GM19025 (cell line): ENCODE measurements at regions not wholly inside any gene's neighbourhood (a gene's known extent, or its start where the extent isn't known, plus 50 kb on each side); places are given as distances from the start of the nearest gene placed in this dataset.
"Not testable (repeated sequence)": the region's sequence is repeated elsewhere in the genome, so short reads cannot be mapped to it uniquely, and the experiment has no call there.

Experiments used
- ATAC-seq: cut with Tn5 transposase; IDR thresholded peaks from one replicate; pipeline ENCODE4 v1.9.1; 2021; ENCODE audit warnings: mild to moderate bottlenecking, low read depth, moderate library complexity; ENCODE audit not compliant: unreplicated experiment

DNA sequence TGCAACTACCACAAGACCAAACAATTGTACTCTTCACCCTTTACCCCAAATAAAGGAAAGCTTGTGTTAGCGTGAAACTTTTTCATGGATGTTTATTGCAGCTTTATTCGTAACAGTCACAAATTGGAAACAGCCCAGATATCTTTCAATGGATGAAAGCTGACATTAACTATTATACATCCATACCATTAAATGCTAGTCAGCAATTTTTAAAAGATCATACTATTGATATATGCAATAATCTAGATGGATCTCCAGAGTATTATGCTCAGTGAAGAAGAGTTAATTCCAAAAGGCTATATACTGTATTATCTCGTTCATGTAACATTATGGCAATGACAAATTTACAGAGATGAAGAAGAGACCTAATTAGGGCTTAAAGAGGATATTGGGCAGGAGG is 1491.2 kb upstream of the CDH8 start:
- no peak for ATAC-seq

DNA sequence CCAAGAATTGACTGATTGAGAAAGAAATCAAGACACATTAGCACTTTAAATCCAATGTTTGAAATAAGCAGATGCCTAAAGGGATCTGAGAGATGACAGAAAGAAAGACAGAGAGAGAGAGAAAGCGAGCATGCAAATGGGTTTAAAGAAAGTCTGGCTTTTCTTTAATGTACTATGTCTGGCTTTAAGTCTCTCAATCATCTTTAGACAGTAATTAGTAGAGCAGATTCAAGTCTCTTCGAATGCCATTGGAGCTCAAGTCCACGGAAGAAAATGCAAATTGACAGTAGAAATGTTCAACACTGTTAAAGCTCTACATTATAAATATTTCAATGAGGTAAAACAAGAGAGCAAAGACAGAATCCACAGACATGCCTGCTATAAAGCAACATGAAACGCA is 1480.2 kb upstream of the CDH8 start:
- ATAC-seq = no peak

DNA sequence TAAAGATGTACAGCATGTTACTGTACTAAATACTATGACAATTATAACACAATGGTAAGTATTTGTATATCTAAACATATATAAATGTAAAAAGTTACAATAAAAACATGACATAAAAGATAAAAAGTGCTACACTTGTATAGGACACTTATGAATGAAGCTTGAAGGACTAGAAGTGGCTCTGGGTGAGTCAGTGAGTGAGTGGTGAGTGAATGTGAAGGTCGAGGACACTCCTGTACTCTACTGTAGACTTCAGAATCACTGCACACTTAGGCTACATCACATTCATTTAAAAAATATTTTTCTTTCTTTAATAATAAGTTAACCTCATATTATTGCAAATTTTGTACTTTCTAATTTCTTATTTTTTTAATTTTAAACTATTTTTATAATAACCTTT is 1476.7 kb upstream of the CDH8 start:
- ATAC-seq = no peak

DNA sequence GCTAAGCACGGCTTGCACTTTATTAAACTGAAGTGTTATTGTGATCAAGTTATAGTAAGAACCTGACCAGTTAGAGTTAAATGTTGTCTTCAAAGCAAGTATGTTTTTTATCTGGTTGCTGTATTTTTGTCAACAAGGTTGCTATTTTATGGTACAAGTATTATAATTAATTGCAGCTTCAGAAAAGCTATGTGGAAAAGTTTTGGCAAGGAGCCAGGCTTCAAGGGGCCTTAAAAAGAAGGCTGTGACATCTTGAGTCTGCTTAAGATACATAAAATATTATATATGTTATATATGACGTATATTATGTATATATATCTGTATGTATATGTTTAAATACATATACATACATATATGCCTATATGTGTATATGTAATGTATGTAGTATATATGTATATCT is 1461.2 kb upstream of the CDH8 start:
- ATAC-seq = no peak

DNA sequence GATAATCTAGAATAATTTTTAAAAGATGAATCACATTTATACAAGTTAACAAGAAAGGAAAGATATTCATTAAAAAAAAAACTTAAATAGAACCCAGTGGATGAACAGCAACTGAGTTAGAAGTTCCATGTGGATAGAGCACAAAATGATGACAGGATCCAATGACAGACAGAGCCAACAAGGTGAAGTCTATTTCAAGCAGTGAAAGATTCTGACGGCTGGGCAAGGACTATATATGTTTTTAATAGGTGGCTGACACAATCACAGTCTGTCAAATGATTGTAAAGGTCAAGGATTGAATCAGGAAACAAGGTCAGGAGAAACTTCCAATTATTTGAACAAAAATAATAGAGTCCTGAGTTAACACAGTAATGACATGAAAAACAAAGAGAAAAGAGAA is 1460.0 kb upstream of the CDH8 start:
- ATAC-seq = no peak

DNA sequence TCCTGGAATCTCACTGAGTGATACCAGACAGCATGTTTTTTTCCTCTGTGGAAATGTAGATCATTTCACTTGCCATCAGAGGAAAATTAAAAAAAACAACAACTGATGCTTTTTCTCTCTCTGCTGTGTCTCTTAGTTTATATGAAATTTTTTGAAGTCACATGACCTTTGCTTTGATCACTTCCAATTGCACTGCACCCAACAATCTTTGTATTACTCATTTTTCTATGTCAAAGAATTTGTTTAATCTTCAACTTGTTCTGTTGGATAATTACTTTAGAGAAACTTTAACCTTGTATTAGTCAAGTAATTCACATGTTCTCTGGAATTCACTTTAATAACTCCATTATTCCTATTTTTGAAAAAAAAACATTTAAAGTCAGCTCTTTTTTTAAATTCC is 1452.7 kb upstream of the CDH8 start:
- no peak for ATAC-seq

DNA sequence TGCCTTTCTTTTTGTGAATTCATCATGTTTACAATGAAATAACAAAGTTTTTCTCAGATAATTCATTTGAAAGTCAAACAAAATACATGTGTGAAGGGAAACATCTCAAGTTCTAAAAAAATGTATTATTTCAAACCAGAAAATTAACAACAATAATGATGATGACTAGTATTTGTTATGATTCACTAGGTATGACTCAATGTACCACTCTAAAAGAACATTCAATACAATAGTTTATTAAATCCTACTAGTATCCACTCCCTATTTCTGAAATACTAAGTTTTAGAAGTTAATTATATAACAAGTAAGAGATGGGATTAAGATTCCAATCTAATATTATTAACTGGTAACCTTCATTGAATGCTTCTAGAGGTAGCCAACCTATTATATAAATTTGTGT is 1444.8 kb upstream of the CDH8 start:
- ATAC-seq = no peak

DNA sequence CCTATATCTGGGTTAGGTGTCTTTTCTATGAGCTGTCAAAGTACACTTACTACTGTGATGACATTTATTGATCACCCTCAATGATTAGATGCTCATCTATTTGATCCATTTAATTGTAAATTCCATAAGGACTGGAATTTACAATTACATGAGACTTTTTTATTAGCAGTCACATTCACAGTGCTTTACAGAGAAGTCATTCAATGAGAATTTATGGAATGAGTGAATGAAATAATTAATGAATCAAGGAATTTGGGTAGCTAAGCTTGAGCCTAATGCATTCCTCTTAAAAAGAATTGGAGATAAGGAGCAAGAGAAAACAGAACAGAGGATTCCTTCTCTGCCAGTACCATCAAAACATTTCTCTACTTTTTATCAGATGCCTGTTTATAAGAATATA is 1437.5 kb upstream of the CDH8 start:
- ATAC-seq = no peak

DNA sequence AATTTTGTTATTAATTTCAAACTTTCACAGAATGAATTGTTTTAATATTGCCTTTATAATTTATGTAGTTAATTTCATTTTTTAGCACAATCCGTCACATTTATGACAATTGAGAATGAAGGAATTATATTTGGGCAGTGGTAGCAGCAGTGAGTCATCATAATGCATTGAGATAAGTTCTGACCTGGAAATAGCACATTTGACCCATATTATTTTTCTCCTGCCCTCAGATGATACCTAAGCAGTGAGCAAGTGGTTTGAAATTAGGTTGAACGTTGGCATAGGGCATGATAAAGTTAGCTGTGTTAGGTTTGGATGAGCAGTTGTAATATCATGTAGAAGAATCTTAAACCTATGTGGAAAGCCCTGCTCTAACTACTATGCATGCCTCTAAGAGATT is 1431.3 kb upstream of the CDH8 start:
- ATAC-seq = no peak

DNA sequence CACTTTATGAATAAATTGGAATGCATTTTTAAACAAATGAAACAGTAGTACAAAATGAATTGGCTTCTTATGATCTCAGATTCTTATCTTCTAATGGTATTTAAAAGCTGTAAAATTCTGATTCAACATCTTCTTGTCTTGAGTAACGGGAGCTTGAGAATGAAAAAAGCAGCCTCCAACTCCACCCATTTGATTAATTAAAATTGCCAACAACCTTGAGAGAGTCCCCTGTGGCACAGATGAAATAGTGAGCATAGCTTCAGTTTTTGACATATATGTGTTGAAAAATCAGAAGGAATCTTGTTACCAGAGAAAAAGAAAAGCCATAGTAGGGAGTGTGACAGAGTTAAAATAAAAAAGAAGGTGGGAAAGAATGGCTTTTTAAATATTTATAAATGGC is 1426.1 kb upstream of the CDH8 start:
- ATAC-seq = no peak

DNA sequence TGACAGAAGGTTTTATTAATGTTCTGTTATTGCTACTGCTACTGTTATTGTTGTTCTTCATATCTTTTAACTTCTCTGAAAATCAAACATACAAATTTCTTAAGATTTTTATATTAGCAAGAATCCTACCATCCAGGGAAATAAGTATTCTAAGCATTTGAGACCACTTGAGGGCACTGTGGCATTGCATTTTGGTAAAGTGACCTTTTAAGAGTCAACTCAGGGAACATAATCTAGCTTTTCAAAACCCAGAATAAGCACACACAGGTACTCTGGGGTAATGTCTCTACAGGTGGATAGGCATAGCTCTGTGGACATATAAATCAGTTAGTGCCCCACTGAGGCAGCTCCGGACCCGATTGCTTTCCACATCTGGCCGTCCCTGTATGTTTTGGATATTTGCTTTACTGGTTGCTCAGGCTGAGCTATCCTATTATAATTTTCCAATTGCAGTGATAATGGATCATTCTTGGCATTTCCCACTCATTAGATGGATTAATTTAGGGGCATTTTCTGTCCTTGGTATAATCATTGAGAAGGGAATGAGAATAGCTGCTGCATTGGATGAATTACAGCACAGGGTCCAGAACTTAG is 1425.1 kb upstream of the CDH8 start:
- ATAC-seq = no peak

DNA sequence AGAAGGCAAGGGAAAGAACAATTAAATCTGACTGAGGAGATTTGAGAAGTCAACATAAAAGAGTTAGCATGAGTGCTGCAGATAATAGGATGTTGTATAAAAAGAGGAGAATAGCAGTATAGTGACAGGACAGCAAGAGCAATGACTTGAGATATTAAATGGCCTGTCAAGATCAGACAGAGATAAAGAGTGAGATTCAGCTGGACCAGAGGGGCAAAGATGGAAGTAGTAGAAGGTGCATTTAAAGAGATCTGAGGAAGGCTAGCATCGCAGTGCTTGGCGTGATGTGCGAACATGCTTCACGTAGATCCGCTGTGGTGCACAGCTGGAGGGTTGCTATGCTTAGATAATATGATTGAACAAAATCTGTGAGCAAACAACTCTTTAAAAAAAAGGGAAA is 1422.6 kb upstream of the CDH8 start:
- no peak for ATAC-seq

DNA sequence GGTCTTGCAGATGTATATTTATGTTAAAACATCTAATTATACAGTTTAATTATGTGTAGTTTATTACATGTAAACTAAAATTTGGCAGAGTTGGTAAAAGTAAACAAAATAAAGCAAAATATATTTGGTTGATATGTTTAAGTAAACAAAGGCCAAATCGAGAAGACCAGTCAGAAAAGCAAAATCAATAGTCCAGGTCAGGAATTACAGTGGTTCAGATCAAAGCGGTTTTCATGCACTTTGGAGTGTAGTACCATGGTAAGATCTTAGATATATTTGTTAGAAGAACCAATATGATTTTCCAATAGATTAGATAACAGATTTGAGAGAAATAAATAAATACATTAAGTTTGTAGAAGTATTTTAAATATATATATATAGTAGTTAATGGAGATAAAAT is 1421.6 kb upstream of the CDH8 start:
- ATAC-seq = no peak

DNA sequence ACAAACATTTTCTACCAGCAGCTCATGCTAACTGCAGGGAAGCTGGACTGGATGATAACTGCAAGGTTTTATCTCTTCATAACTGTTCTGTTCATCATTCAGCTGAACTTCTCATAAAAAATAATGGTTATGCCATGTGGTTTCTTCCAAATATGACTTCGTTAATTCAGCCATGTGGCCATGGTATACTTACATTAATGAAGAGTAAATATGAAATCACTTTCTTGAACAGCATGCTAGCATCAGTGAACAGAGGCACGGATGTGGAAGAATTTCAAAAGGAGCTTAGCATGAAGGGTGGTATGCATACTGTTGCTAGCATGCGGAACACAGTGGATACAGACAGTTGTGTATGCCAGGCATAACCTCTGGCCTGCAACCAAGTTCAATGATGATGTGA is 1417.0 kb upstream of the CDH8 start:
- ATAC-seq = no peak

DNA sequence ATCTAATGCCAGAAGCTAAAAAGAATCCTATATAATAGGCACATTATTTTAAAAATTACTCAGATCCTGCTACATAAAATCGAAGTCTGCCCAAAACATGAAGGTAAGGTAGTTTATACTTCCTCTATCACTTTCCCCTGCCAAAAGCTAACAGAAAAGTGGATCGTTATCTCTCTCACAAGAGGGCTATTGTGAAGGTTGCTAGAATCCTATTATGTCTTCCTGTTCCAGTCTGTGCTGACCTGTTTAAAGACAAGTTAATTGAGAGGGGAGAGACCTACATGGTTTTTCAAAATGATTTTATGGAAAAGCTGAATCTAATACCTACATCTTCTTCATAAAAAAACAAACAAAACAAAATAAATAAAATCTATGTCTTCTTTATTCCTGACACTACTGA is 1410.9 kb upstream of the CDH8 start:
- ATAC-seq = no peak

DNA sequence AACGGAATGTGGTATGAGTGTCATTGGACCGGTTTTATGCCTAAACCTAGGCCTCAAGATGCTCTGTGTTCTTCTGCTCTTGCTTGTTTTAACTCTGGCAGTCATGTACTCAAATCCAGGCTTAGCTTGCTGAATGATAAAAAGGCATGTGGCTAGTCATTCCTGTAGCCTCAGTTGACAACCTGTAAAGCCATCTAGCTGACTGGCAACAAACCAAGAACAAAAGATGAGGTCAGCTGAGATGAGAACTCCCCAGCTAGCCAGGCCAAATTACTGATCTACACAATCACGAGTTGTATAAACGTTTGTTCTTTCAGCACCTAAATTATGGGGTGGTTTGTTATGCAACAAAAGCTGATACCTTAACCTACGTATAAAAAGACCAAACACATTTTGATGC is 1406.0 kb upstream of the CDH8 start:
- ATAC-seq = no peak

DNA sequence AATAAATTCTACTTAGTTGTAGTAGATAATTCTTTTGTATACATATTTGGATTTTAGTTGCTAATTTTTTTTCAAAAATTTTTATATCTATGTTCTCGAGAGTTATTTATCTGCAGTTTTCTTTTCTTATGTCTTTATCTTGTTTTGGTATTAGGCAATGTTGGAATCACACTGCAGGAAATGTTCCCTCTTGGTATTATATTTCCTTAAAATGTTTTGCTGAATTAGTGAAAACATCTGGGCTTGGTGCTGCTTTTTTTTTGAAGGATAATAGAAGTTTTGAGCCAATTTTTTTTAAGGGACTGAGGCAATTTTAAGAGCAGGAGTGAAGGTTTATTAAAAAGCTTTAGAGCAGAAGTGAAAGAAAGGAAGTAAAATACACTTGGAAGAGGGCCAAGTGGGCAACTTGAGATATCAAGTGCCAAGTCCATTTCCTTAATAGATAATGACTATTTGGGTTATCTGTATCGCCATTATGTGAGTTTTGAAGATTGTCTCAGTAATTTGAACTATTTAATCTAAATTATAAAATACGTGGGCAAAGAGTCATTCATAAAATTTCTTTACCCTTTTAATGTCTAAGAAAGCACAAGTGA is 1390.1 kb upstream of the CDH8 start:
- ATAC-seq = no peak

DNA sequence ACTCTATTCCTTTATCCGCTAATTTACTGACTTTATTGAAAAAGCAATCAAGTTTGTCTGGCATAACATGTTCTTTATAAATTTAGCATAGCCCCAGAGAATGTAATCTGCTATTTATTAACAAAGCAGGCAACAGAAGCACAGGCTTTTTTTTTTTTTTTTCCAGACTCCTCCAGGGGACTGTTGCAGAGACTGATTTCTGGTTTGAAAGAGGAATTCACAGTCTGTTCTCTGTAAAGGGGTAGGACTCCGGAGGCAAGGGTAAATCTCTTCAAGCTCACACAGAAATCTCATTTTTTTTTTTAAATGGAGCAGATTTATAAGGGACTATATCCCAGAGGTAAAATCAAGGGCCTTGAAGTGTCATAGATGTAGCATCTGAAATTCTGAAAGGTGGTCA is 1386.5 kb upstream of the CDH8 start:
- no peak for ATAC-seq

DNA sequence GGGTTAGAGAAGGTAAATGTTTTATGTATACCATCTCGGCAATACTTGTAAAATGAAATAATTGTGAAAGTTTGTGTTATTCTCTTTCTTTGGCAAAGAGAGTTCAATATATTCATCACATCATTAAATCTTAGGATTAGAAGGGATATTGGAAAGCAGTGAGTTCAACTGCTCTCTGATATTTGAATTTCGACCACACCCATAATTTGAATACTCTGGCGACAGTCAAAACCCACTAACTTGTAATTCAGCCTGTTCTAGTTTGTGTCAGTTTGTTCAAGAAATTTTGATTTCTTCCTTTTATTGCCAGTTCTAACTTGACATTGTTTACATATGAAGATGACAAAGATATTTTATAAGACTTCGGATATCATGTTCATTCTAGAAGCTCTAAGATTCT is 1380.5 kb upstream of the CDH8 start:
- ATAC-seq = no peak

DNA sequence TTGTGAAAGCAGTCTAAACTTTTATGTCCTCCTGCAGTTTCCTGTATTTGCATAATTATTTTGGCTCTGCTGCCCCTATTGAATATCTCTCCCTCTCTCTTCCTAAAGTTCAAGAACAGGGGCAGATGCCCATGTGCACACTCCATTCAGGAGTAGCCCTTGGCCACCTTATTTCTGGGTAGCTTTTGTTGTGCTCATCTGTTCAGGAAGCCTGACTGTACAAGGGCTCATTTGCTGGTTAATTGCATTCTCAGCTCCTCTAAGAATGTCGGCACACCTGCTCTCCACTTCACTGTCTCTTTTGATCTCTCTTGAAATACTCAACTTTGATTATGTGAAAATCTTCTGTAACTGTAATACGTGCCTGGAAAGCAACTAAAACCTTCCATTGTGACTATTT is 1378.8 kb upstream of the CDH8 start:
- no peak for ATAC-seq

DNA sequence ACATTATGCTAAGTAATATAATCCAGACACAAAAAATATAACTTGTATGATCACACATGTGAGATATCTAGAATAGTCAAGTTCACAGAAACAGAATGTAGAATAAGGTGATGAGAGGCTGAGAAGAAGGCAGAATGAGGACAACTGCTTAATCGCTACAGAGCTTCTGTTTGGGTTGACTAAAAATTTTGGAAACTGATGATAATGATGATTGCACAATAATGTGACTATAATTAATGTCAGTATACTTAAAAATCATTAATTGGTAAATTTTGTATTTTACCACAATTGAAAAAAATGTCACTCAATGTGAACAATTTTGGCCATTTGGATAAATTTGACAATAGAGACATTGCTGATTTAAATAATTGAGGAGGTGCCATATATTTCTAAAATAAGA is 1374.4 kb upstream of the CDH8 start:
- no peak for ATAC-seq

DNA sequence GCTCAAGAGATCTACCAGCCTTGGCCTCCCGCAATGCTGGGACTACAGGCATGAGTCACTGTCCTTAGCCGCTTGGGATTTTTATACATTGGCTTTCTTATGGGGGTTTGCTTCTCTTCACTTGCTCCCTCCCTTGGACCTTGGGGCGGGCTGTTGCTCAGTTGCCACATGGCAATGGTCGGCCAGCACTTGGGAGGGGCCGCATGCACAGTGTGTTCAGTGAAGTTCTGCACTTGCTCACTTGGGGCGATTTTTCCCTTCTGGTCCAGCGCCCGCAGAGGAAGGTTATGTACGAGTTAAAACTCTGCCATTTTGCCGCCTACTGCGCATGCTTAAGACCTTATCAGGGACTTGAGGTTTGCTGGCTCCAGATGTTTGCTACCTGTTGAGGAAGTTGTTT is 1367.6 kb upstream of the CDH8 start:
- ATAC-seq = no peak

DNA sequence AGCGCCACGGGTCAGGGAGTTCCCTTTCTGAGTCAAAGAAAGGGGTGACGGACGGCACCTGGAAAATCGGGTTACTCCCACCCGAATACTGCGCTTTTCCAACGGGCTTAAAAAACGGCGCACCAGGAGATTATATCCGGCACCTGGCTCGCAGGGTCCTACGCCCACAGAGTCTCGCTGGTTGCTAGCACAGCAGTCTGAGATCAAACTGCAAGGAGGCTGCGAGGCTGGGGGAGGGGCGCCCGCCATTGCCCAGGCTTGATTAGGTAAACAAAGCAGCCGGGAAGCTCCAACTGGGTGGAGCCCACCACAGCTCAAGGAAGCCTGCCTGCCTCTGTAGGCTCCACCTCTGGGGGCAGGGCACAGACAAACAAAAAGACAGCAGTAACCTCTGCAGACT is 1352.0 kb upstream of the CDH8 start:
- not testable (repeated sequence) for ATAC-seq
